Colonic mucosa (tissue), 4 donors: ENCODE measurements at regions not wholly inside any gene's neighbourhood (a gene's known extent, or its start where the extent isn't known, plus 50 kb on each side); places are given as distances from the start of the nearest gene placed in this dataset.

Source experiments
- DNase-seq: peaks from one replicate; pipeline ENCODE4 v3.0.0-alpha.2; 2020
- H3K27ac ChIP-seq: fragments of 200-600 bp; one replicate; pipeline ENCODE4 v1.8.0; 2021
- H3K27me3 ChIP-seq: fragments of 200-600 bp; one replicate; pipeline ENCODE4 v1.8.0; 2021
- H3K36me3 ChIP-seq: fragments of 200-600 bp; one replicate; pipeline ENCODE4 v1.8.0; 2021
- H3K4me1 ChIP-seq: fragments of 200-600 bp; one replicate; pipeline ENCODE4 v1.8.0; 2021; ENCODE audit warnings: mild to moderate bottlenecking
- H3K4me3 ChIP-seq: fragments of 200-600 bp; one replicate; pipeline ENCODE4 v1.8.0; 2021
- H3K9ac ChIP-seq, 2 donors: one replicate each; pipeline ENCODE4 v1.7.0; 2013; ENCODE audit warnings: control low read depth in 2 of 2, low read depth in 2 of 2, low read length in 2 of 2
- H3K9me3 ChIP-seq: fragments of 200-600 bp; one replicate; pipeline ENCODE4 v1.8.0; 2021
- intact Hi-C: fragments of 100-400 bp; cut with DNase I; formaldehyde crosslinking; loops from one replicate; pipeline ENCODE4 v1.14.1; 2022
- TF ChIP-seq, protein P1 (sequence below): fragments of 200-600 bp; IDR thresholded peaks from one replicate; pipeline ENCODE4 v1.8.0; 2022; ENCODE audit warnings: antibody characterized with exemption, mild to moderate bottlenecking
- donor health status: healthy.
- donor health status: DM: no; HTN: no; CAD: no.
- donor health status: DM: no; HTN: no; CAD: no.

DNA sequence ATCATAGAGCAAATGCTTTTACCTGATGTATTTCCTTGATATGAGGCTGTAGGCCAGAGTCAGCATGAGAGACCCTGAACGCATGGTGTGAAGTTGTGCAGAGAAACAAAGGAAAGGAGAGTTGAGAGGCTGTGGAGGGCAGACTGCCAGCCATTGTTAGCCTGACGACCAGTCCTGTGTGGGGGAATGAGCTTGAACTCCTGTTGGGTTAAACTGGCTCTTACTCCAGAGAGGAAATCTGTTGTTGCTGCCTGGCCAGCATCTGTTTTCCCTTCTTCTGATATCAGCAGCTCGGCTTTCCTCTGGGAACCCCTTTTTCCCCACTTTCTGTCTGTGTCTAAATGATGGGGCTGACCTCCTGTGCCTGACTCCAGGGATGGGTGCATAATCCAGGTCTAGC, 158.2 kb upstream of the ZFP64 start:
- Histone ChIP-seq H3K27me3 (no peaks in the 10 kb centered on the region), H3K9ac (no peak overlapping the region), H3K4me3 (no peak overlapping the region), H3K4me1 (no peaks in the 10 kb centered on the region), H3K9me3 (no peaks in the 10 kb centered on the region), H3K27ac (no peak overlapping the region), H3K36me3 (no peaks in the 10 kb centered on the region)
- TF ChIP-seq, protein P1, sequence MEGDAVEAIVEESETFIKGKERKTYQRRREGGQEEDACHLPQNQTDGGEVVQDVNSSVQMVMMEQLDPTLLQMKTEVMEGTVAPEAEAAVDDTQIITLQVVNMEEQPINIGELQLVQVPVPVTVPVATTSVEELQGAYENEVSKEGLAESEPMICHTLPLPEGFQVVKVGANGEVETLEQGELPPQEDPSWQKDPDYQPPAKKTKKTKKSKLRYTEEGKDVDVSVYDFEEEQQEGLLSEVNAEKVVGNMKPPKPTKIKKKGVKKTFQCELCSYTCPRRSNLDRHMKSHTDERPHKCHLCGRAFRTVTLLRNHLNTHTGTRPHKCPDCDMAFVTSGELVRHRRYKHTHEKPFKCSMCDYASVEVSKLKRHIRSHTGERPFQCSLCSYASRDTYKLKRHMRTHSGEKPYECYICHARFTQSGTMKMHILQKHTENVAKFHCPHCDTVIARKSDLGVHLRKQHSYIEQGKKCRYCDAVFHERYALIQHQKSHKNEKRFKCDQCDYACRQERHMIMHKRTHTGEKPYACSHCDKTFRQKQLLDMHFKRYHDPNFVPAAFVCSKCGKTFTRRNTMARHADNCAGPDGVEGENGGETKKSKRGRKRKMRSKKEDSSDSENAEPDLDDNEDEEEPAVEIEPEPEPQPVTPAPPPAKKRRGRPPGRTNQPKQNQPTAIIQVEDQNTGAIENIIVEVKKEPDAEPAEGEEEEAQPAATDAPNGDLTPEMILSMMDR = no peak
- DNase-seq = no peak
- intact Hi-C loops = no loop called here

DNA sequence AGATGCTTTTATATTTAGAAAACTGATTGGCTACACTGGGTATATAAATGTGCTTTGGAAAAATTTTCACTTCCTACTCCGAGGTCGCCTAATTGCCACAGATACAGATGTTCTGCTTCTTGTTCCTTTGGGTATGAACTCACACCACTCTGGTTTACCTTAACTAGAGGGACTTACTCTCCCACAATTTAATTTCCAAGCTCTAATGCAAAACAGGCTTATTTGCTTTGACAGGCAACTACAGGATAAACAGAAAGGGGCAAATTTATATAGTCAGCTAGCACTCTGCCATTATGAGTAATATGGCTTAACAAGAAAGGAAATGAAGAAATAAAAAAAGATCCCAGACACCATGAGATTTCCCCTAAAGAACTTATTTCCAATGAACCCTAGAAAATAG, 156.9 kb upstream of the ZFP64 start:
- Histone ChIP-seq H3K9ac (no peak overlapping the region), H3K27ac (no peak overlapping the region), H3K4me3 (no peak overlapping the region), H3K4me1 (no peaks in the 10 kb centered on the region), H3K9me3 (no peaks in the 10 kb centered on the region), H3K27me3 (no peaks in the 10 kb centered on the region), H3K36me3 (no peaks in the 10 kb centered on the region)
- intact Hi-C loops = no loop called here
- no peak for DNase-seq
- TF ChIP-seq, protein P1 = no peak

DNA sequence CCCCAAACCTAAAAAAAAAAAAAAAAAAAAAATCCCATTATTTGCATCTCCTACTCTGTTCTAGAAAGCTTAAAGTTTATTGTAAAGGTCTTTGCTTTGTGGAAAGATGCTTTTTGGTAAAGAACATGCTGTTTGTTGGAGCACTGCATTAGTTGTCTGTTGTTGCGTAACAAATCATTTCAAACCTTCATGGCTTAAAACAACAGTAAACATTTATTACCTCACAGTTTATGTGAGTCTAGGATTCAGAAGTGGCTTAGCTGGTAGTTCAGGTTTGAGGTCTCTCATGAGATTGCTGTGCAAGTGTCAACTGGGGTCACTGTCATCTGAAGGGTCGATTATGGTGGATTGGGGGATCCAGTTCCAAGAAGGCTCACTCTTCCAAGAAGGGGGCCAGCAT, 155.2 kb upstream of the ZFP64 start:
- no peaks in the 10 kb centered on the region for H3K4me1 ChIP-seq
- H3K36me3 ChIP-seq = no peaks in the 10 kb centered on the region
- no peak for DNase-seq
- intact Hi-C loops = no loop called here
- TF ChIP-seq, protein P1 = no peak
- no peaks in the 10 kb centered on the region for H3K9me3 ChIP-seq
- no peaks in the 10 kb centered on the region for H3K27me3 ChIP-seq
- no peak overlapping the region for H3K9ac ChIP-seq
- H3K4me3 ChIP-seq = no peak overlapping the region
- H3K27ac ChIP-seq = no peak overlapping the region

DNA sequence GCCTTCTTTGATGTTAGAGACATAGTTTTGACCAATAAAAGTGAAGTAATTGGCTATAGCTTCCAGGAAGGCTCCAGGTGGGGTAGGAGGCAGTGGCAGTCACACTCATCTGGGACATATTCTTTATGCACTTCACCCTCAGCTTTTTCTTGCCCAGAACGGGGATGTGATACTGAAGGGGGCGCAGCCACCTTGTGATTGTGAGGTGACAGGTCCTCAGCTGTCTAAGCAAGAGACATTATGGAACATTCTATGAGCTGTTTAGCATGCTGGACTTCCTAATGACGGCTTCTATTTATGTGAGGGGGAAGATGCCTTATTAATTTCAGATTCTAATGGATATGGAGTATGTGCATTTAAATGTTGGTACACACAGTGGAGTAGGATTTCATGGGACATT, 151.3 kb upstream of the ZFP64 start:
- H3K4me1 ChIP-seq = no peaks in the 10 kb centered on the region
- H3K27me3 ChIP-seq = no peaks in the 10 kb centered on the region
- H3K27ac ChIP-seq = no peak overlapping the region
- TF ChIP-seq, protein P1 = no peak
- intact Hi-C loops = no loop called here
- no peak overlapping the region for H3K9ac ChIP-seq
- no peak for DNase-seq
- no peak overlapping the region for H3K4me3 ChIP-seq
- H3K36me3 ChIP-seq = no peaks in the 10 kb centered on the region
- H3K9me3 ChIP-seq = no peaks in the 10 kb centered on the region

DNA sequence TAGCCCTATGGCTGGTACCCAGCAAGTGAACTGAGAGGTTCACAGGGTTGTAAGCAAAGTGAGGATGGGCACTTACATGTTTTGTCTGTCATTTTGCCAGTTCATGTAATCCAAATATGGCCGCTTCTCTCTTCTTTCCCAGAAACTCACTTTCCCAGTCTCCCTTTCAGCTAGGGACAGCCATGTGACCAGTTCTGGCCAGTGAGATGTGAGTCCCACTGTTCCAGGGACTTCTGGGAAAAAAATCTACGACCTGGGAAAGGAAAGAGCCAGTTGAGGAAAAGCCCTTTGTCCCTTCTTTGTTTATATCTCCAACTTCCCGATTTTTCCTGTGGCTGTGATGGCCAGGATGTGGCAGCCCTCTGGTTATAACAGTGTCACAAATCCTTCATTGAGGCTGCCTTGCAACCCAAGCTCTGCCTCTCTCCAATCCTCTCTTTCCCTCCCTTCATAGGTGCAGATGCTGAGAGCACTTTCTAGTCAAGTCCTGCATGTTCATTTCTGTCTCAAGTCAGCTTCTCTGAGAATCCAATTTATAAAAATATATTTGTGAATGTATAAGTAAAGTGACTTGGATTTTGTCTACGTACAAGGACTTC, 148.6 kb upstream of the ZFP64 start:
- TF ChIP-seq, protein P1 = no peak
- H3K9me3 ChIP-seq = no peaks in the 10 kb centered on the region
- no peaks in the 10 kb centered on the region for H3K4me1 ChIP-seq
- H3K4me3 ChIP-seq = no peak overlapping the region
- no peaks in the 10 kb centered on the region for H3K36me3 ChIP-seq
- no peaks in the 10 kb centered on the region for H3K27me3 ChIP-seq
- no peak overlapping the region for H3K9ac ChIP-seq
- DNase-seq = no peak
- H3K27ac ChIP-seq = no peak overlapping the region
- intact Hi-C loops = no loop called here
